Astrocyte (in vitro differentiated cells and primary cell): ENCODE measurements at regions not wholly inside any gene's neighbourhood (a gene's known extent, or its start where the extent isn't known, plus 50 kb on each side); places are given as distances from the start of the nearest gene placed in this dataset.

Experiments
- DNase-seq: peaks from one replicate; pipeline ENCODE4 v3.0.0-alpha.2; 2010; ENCODE audit warnings: low read depth
- FAIRE-seq: peaks from 2 replicates; lab custom pipeline; 2011; peaks lifted over from hg19 to GRCh38; lab: Jason Lieb, UNC
- H2AFZ ChIP-seq: 2 replicates; pipeline ENCODE4 v1.6.0; 2012; ENCODE audit warnings: low read depth, low read length, inconsistent platforms
- H3K27ac ChIP-seq: 2 replicates; pipeline ENCODE4 v1.5.1; 2011; ENCODE audit warnings: low read depth, low read length, inconsistent platforms
- H3K27me3 ChIP-seq: 2 replicates; pipeline ENCODE4 v1.6.0; 2011; ENCODE audit warnings: low read length, inconsistent platforms; ENCODE audit not compliant: insufficient read depth
- H3K36me3 ChIP-seq: 2 replicates; pipeline ENCODE4 v1.5.1; 2011; ENCODE audit warnings: low read length, inconsistent platforms; ENCODE audit not compliant: insufficient read depth
- H3K4me1 ChIP-seq: 2 replicates; pipeline ENCODE4 v1.5.1; 2011; ENCODE audit warnings: low read length, inconsistent platforms; ENCODE audit not compliant: insufficient read depth
- H3K4me2 ChIP-seq: 2 replicates; pipeline ENCODE4 v1.6.0; 2012; ENCODE audit warnings: low read length, inconsistent platforms
- H3K4me3 ChIP-seq: 2 replicates; pipeline ENCODE4 v1.5.1; 2011; ENCODE audit warnings: low read depth, mild to moderate bottlenecking, low read length, inconsistent platforms; ENCODE audit not compliant: insufficient read depth
- H3K79me2 ChIP-seq: 2 replicates; pipeline ENCODE4 v1.6.0; 2012; ENCODE audit warnings: mild to moderate bottlenecking, low read length, inconsistent platforms; ENCODE audit not compliant: insufficient read depth
- H3K9ac ChIP-seq: 2 replicates; pipeline ENCODE4 v1.6.0; 2012; ENCODE audit warnings: mild to moderate bottlenecking, low read length, inconsistent platforms
- H3K9me3 ChIP-seq: 2 replicates; pipeline ENCODE4 v1.5.1; 2012; ENCODE audit warnings: low read depth, mild to moderate bottlenecking, low read length, inconsistent platforms; ENCODE audit not compliant: insufficient read depth
- H4K20me1 ChIP-seq: 2 replicates; pipeline ENCODE4 v1.6.0; 2012; ENCODE audit warnings: low read length, inconsistent platforms; ENCODE audit not compliant: insufficient read depth
- H3K27ac Mint-ChIP-seq: one replicate; pipeline ENCODE4 v1.8.0; 2021; ENCODE audit warnings: mild to moderate bottlenecking, mixed read lengths; ENCODE audit not compliant: unreplicated experiment
- H3K27me3 Mint-ChIP-seq: one replicate; pipeline ENCODE4 v1.8.0; 2021; ENCODE audit warnings: low read depth, mixed read lengths; ENCODE audit not compliant: unreplicated experiment
- H3K36me3 Mint-ChIP-seq: one replicate; pipeline ENCODE4 v1.8.0; 2021; ENCODE audit warnings: low read depth, mixed read lengths; ENCODE audit not compliant: unreplicated experiment
- H3K4me1 Mint-ChIP-seq: one replicate; pipeline ENCODE4 v1.8.0; 2021; ENCODE audit warnings: low read depth, mixed read lengths; ENCODE audit not compliant: unreplicated experiment
- H3K4me3 Mint-ChIP-seq: one replicate; pipeline ENCODE4 v1.8.0; 2021; ENCODE audit warnings: mild to moderate bottlenecking, moderate library complexity, mixed read lengths; ENCODE audit not compliant: unreplicated experiment
- H3K9me3 Mint-ChIP-seq: one replicate; pipeline ENCODE4 v1.8.0; 2021; ENCODE audit warnings: mild to moderate bottlenecking, mixed read lengths; ENCODE audit not compliant: unreplicated experiment
- CTCF ChIP-seq: IDR thresholded peaks from 2 replicates; pipeline ENCODE4 v1.5.1; 2011; ENCODE audit warnings: low read depth, mild to moderate bottlenecking, inconsistent platforms, low read length, moderate library complexity; ENCODE audit not compliant: insufficient read depth
- EZH2 ChIP-seq: IDR thresholded peaks from 2 replicates; pipeline ENCODE4 v1.6.1; 2012; ENCODE audit warnings: mild to moderate bottlenecking, low read length, inconsistent platforms; ENCODE audit not compliant: insufficient read depth

GRCh38 chr2:173537694-173538093 is 183.0 kb downstream of the CDCA7 start:
- Histone ChIP-seq H3K79me2 (no peaks in the 10 kb centered on the region), H3K27me3 (peaks cover 3% of the 10 kb centered on the region), H2AFZ (no peak overlapping the region), H3K4me2 (no peak overlapping the region), H3K27ac (no peak overlapping the region), H3K4me1 (no peaks in the 10 kb centered on the region), H3K36me3 (no peaks in the 10 kb centered on the region), H3K9ac (no peak overlapping the region), H3K4me3 (no peak overlapping the region), H4K20me1 (no peaks in the 10 kb centered on the region), H3K9me3 (no peaks in the 10 kb centered on the region)
- DNase-seq, result no peak
- no peak overlapping the region for H3K27ac Mint-ChIP-seq
- H3K4me1 Mint-ChIP-seq, result no peaks in the 10 kb centered on the region
- H3K4me3 Mint-ChIP-seq, result no peak overlapping the region
- peaks cover 4% of the 10 kb centered on the region for H3K27me3 Mint-ChIP-seq
- H3K36me3 Mint-ChIP-seq, result no peaks in the 10 kb centered on the region
- FAIRE-seq, result no peak
- H3K9me3 Mint-ChIP-seq, result peaks cover 1% of the 10 kb centered on the region
- TF ChIP-seq CTCF (no peak), EZH2 (no peak)

GRCh38 chr2:173539615-173540014 is 184.9 kb downstream of the CDCA7 start:
- no peaks in the 10 kb centered on the region for H3K36me3 Mint-ChIP-seq

More at GRCh38 chr2:173539615-173540014, 184.9 kb downstream of the CDCA7 start:
- Histone ChIP-seq H3K79me2 (no peaks in the 10 kb centered on the region), H3K9me3 (no peaks in the 10 kb centered on the region), H3K4me1 (no peaks in the 10 kb centered on the region), H3K27ac (no peak overlapping the region), H3K9ac (no peak overlapping the region), H2AFZ (no peak overlapping the region), H3K27me3 (peaks cover 3% of the 10 kb centered on the region), H3K4me3 (no peak overlapping the region), H3K36me3 (no peaks in the 10 kb centered on the region), H4K20me1 (no peaks in the 10 kb centered on the region), H3K4me2 (no peak overlapping the region)
- DNase-seq, result no peak
- Mint-ChIP-seq H3K4me1 (no peaks in the 10 kb centered on the region), H3K27ac (no peak overlapping the region), H3K4me3 (no peak overlapping the region), H3K27me3 (peaks cover 6% of the 10 kb centered on the region), H3K9me3 (peaks cover 1% of the 10 kb centered on the region)
- TF ChIP-seq CTCF (no peak), EZH2 (no peak)
- FAIRE-seq, result no peak
